SK-N-SH (cell line): ENCODE measurements at regions not wholly inside any gene's neighbourhood (a gene's known extent, or its start where the extent isn't known, plus 50 kb on each side); places are given as distances from the start of the nearest gene placed in this dataset.

ENCODE experiments used
- CTCF ChIP-seq: fragments of 200-600 bp; sonication (generic); IDR thresholded peaks from 2 replicates; pipeline ENCODE4 v1.6.1; 2017; ENCODE audit warnings: antibody characterized with exemption, mild to moderate bottlenecking, moderate library complexity
- EP300 ChIP-seq, 2 experiments: IDR thresholded peaks; 2 replicates each; pipeline versions ENCODE4 v1.4.0 to v1.6.1; 2012; ENCODE audit warnings: borderline replicate concordance in 1 of 2, low read depth in 1 of 2, low read length in 1 of 2
- EZH2phosphoT487 ChIP-seq: fragments of 200-600 bp; sonication (generic); IDR thresholded peaks from 2 replicates; pipeline ENCODE4 v1.6.1; 2017; ENCODE audit warnings: low read depth, mixed run types, mild to moderate bottlenecking, antibody characterized with exemption, moderate library complexity, borderline replicate concordance
- FOSL2 ChIP-seq: IDR thresholded peaks from 2 replicates; pipeline ENCODE4 v1.4.0; 2012; ENCODE audit warnings: low read depth, mild to moderate bottlenecking, moderate library complexity, borderline replicate concordance
- FOXJ3 ChIP-seq: sonication (generic); formaldehyde crosslinking; IDR thresholded peaks from 2 replicates; pipeline ENCODE4 v1.5.1; 2020; ENCODE audit warnings: mild to moderate bottlenecking, missing genetic modification reagents
- POLR2AphosphoS5 ChIP-seq: IDR thresholded peaks from 2 replicates; pipeline ENCODE4 v1.6.1; 2012; ENCODE audit warnings: low read depth, low read length
- RCOR1 ChIP-seq: fragments of 150-350 bp; IDR thresholded peaks from 2 replicates; pipeline ENCODE4 v1.6.1; 2017; ENCODE audit warnings: antibody characterized with exemption, low read length
- TAF1 ChIP-seq: IDR thresholded peaks from 2 replicates; pipeline ENCODE4 v1.6.1; 2012; ENCODE audit warnings: low read depth, mild to moderate bottlenecking, low read length, moderate library complexity, borderline replicate concordance
- TEAD4 ChIP-seq: IDR thresholded peaks from 2 replicates; pipeline ENCODE4 v1.4.0; 2012; ENCODE audit warnings: mild to moderate bottlenecking, borderline replicate concordance; ENCODE audit not compliant: insufficient read depth
- USF1 ChIP-seq: IDR thresholded peaks from 2 replicates; pipeline ENCODE4 v1.4.0; 2012; ENCODE audit warnings: low read depth, borderline replicate concordance
- YY1 ChIP-seq: IDR thresholded peaks from 2 replicates; pipeline ENCODE4 v1.4.0; 2012; ENCODE audit warnings: low read depth, mild to moderate bottlenecking
- ZBTB33 ChIP-seq: IDR thresholded peaks from 2 replicates; pipeline ENCODE4 v1.4.0; 2012; ENCODE audit warnings: low read depth, borderline replicate concordance

- no peak for TF ChIP-seq CTCF
- no peak for TF ChIP-seq RCOR1
- TF ChIP-seq USF1: no peak
- TF ChIP-seq EZH2phosphoT487: no peak
- TF ChIP-seq ZBTB33: no peak
- TF ChIP-seq TEAD4: no peak
- no peak for TF ChIP-seq TAF1
- TF ChIP-seq POLR2AphosphoS5: no peak
- no peak for TF ChIP-seq FOSL2
- no peak for TF ChIP-seq YY1
- no peak for TF ChIP-seq EP300 (IDR thresholded peaks at IDR 0.05; ENCODE audit: borderline replicate concordance in 1 of 2, low read depth in 1 of 2, low read length in 1 of 2)
- TF ChIP-seq FOXJ3 (CRISPR knock-in tag): no peak
Observed at GRCh38 chr2:196558497-196558896, 81.0 kb upstream of the CCDC150 start.
